T-cell (primary cell): ENCODE measurements at regions not wholly inside any gene's neighbourhood (a gene's known extent, or its start where the extent isn't known, plus 50 kb on each side); places are given as distances from the start of the nearest gene placed in this dataset.

ENCODE experiments used
- ATAC-seq, 4 experiments: fragments of 200-7000 bp in 3 of 4; fragments of 150-1000 bp in 1 of 4; cut with Tn5 transposase; replicated peaks in 1 of 4; 1 replicate in 3 of 4; 2 replicates in 1 of 4; pipeline ENCODE4 v1.10.0; 2021; ENCODE audit warnings: moderate library complexity in 3 of 4, mild to moderate bottlenecking in 2 of 4, moderate number of reproducible peaks in 1 of 4
- CTCF ChIA-PET, 2 donors: fragments of 300-600 bp; sonication (Branson Sonifier 250); formaldehyde crosslinking; loops; one replicate each; lab custom pipeline; 2022; ENCODE audit warnings: antibody characterized with exemption in 2 of 2; lab: Charles Lee
- POLR2A ChIA-PET, 2 donors: fragments of 300-600 bp; sonication (Branson Sonifier 250); formaldehyde crosslinking; loops; one replicate each; lab custom pipeline; 2022; ENCODE audit warnings: antibody characterized with exemption in 2 of 2; lab: Charles Lee
- DNase-seq, 35 experiments: peaks; one replicate each; pipeline versions ENCODE4 v3.0.0 to v3.0.0-alpha.2; 2013 to 2023
- H3K27ac ChIP-seq: one replicate; pipeline ENCODE4 v1.5.1; 2013; ENCODE audit warnings: low read length
- H3K27me3 ChIP-seq, 2 experiments: replicated peaks in 1 of 2; 1 replicate in 1 of 2; 2 replicates in 1 of 2; pipeline versions ENCODE4 v1.6.1 to v1.7.0; 2013; ENCODE audit warnings: low read length in 1 of 2, mixed read lengths in 1 of 2; ENCODE audit not compliant: control insufficient read depth in 2 of 2, insufficient read depth in 2 of 2; ENCODE audit errors: extremely low read depth in 1 of 2
- H3K36me3 ChIP-seq, 2 donors: 1 replicate in 1 of 2; 2 replicates in 1 of 2; pipeline versions ENCODE4 v1.6.1 to v1.7.0; 2013; ENCODE audit warnings: low read length in 1 of 2; ENCODE audit not compliant: control insufficient read depth in 2 of 2, insufficient read depth in 1 of 2; ENCODE audit errors: extremely low read depth in 1 of 2
- H3K4me1 ChIP-seq, 2 experiments: 1 replicate in 1 of 2; 2 replicates in 1 of 2; pipeline versions ENCODE4 v1.6.1 to v1.7.0; 2013; ENCODE audit warnings: low read length in 2 of 2, mixed read lengths in 1 of 2; ENCODE audit not compliant: insufficient read depth in 2 of 2, control insufficient read depth in 1 of 2; ENCODE audit errors: extremely low read depth in 1 of 2
- H3K4me3 ChIP-seq, 2 donors: 1 replicate in 1 of 2; 2 replicates in 1 of 2; pipeline versions ENCODE4 v1.5.1 to v1.7.0; 2013; ENCODE audit warnings: mild to moderate bottlenecking in 2 of 2, low read length in 1 of 2, moderate library complexity in 1 of 2; ENCODE audit not compliant: control insufficient read depth in 1 of 2; ENCODE audit errors: extremely low read depth in 1 of 2
- H3K9me3 ChIP-seq: 2 replicates; pipeline ENCODE4 v1.7.0; 2013
- H3K27ac Mint-ChIP-seq, 2 donors: one replicate each; pipeline ENCODE4 v1.8.0; 2020 to 2021; ENCODE audit warnings: mild to moderate bottlenecking in 2 of 2, mixed read lengths in 2 of 2
- H3K27me3 Mint-ChIP-seq, 2 donors: one replicate each; pipeline ENCODE4 v1.8.0; 2021 to 2022; ENCODE audit warnings: mixed read lengths in 2 of 2
- H3K36me3 Mint-ChIP-seq: one replicate; pipeline ENCODE4 v1.8.0; 2021; ENCODE audit warnings: mixed read lengths
- H3K4me1 Mint-ChIP-seq, 3 donors: one replicate each; pipeline ENCODE4 v1.8.0; 2020 to 2022; ENCODE audit warnings: mixed read lengths in 3 of 3, mild to moderate bottlenecking in 1 of 3
- H3K4me3 Mint-ChIP-seq, 3 donors: one replicate each; pipeline ENCODE4 v1.8.0; 2020 to 2022; ENCODE audit warnings: mild to moderate bottlenecking in 3 of 3, mixed read lengths in 3 of 3, moderate library complexity in 3 of 3
- H3K9me3 Mint-ChIP-seq, 3 donors: one replicate each; pipeline ENCODE4 v1.8.0; 2020 to 2022; ENCODE audit warnings: mixed read lengths in 3 of 3
- WGBS: methylation state at CpG from one replicate; pipeline ENCODE4 v1.1.5; 2013; ENCODE audit warnings: missing lambda C conversion rate; ENCODE audit not compliant: insufficient coverage; 5-methylcytosine and 5-hydroxymethylcytosine counted together

- ATAC-seq: no peak
Observed at GRCh38 chr15:86016750-86017149, 62.9 kb upstream of the AGBL1 start.

DNA sequence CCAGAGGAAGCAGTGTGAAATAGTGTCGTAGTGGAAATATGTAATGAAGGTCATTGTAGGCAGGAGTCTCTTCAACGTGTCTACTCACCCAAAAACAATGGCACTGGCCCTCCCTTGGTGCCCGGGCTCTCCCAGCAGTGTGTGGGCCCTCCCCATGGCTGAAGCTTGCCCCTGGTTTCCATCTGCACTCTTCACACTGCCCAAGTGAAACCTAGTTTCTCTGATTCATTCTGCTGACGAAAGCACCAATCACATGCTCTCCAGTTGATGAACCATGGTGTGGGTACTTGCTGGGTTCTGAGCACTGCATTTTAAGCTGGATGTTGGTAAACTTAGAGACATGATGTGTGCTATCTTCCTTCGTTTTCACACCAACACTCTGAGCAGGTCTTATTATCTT is 61.0 kb upstream of the AGBL1 start:
- Mint-ChIP-seq H3K27me3 (peaks cover 11 to 17% of the 10 kb centered on the region in 2 donors), H3K9me3 (no peaks in the 10 kb centered on the region), H3K4me3 (no peak overlapping the region), H3K27ac (no peak overlapping the region), H3K36me3 (no peaks in the 10 kb centered on the region), H3K4me1 (no peaks in the 10 kb centered on the region)
- DNase-seq (no peak), ATAC-seq (no peak)
- ChIA-PET POLR2A (no interaction called here), CTCF (no interaction called here)
- H3K36me3 ChIP-seq: no peaks in the 10 kb centered on the region
- H3K27ac ChIP-seq: no peak overlapping the region
- 100% methylated on average over 1 of the region's 5 CpGs for WGBS
- no peaks in the 10 kb centered on the region for H3K4me1 ChIP-seq
- no peaks in the 10 kb centered on the region for H3K9me3 ChIP-seq
- no peak overlapping the region for H3K4me3 ChIP-seq
- peaks cover 2 to 10% of the 10 kb centered on the region in 2 experiments for H3K27me3 ChIP-seq

More at GRCh38 chr15:86016750-86017149, 62.9 kb upstream of the AGBL1 start:
- no peak overlapping the region for H3K27ac ChIP-seq
- no peaks in the 10 kb centered on the region for H3K36me3 Mint-ChIP-seq
- H3K9me3 Mint-ChIP-seq: no peaks in the 10 kb centered on the region
- ChIA-PET CTCF (no interaction called here), POLR2A (no interaction called here)
- no peaks in the 10 kb centered on the region for H3K9me3 ChIP-seq
- no CpG with 5 or more reads among the region's 3 CpGs for WGBS
- no peaks in the 10 kb centered on the region for H3K36me3 ChIP-seq
- no peaks in the 10 kb centered on the region for H3K4me1 ChIP-seq
- H3K4me3 Mint-ChIP-seq: no peak overlapping the region
- peaks cover 2 to 10% of the 10 kb centered on the region in 2 experiments for H3K27me3 ChIP-seq
- DNase-seq: no peak
- H3K4me3 ChIP-seq: no peak overlapping the region
- H3K27me3 Mint-ChIP-seq: peaks cover 11 to 21% of the 10 kb centered on the region in 2 donors
- peaks cover 0 to 5% (median 0%) of the 10 kb centered on the region in 3 donors for H3K4me1 Mint-ChIP-seq
- no peak overlapping the region for H3K27ac Mint-ChIP-seq

GRCh38 chr15:86021281-86022264 is 58.1 kb upstream of the AGBL1 start:
- Histone ChIP-seq H3K9me3 (no peaks in the 10 kb centered on the region), H3K4me3 (no peak overlapping the region), H3K4me1 (no peaks in the 10 kb centered on the region), H3K27ac (no peak overlapping the region), H3K27me3 (peaks cover 0 to 4% of the 10 kb centered on the region in 2 experiments), H3K36me3 (no peaks in the 10 kb centered on the region)
- 67% methylated on average over 3 of the region's 5 CpGs for WGBS
- H3K27me3 Mint-ChIP-seq: peaks cover 13 to 17% of the 10 kb centered on the region in 2 donors
- DNase-seq: no peak
- CTCF ChIA-PET: no interaction called here
- no peak for ATAC-seq
- POLR2A ChIA-PET: no interaction called here
- H3K9me3 Mint-ChIP-seq: no peaks in the 10 kb centered on the region
- H3K4me3 Mint-ChIP-seq: no peak overlapping the region
- no peaks in the 10 kb centered on the region for H3K4me1 Mint-ChIP-seq
- H3K36me3 Mint-ChIP-seq: no peaks in the 10 kb centered on the region
- no peak overlapping the region for H3K27ac Mint-ChIP-seq

- Histone ChIP-seq H3K36me3 (no peaks in the 10 kb centered on the region), H3K27ac (no peak overlapping the region), H3K9me3 (no peaks in the 10 kb centered on the region), H3K4me3 (no peak overlapping the region), H3K4me1 (no peaks in the 10 kb centered on the region), H3K27me3 (no peaks in the 10 kb centered on the region)
- CTCF ChIA-PET: no interaction called here
- DNase-seq (no peak), ATAC-seq (no peak)
- 20% methylated on average over 1 of the region's 4 CpGs for WGBS
- Mint-ChIP-seq H3K27ac (no peak overlapping the region), H3K27me3 (peaks cover 0 to 4% of the 10 kb centered on the region in 2 donors), H3K9me3 (no peaks in the 10 kb centered on the region), H3K4me3 (no peak overlapping the region), H3K36me3 (no peaks in the 10 kb centered on the region), H3K4me1 (no peaks in the 10 kb centered on the region)
- POLR2A ChIA-PET: no interaction called here
Observed at GRCh38 chr15:86028961-86029360, 50.7 kb upstream of the AGBL1 start.
